ENCODE measurements at regions not wholly inside any gene's neighbourhood (a gene's known extent, or its start where the extent isn't known, plus 50 kb on each side); places are given as distances from the start of the nearest gene placed in this dataset.

- no peak for TF ChIP-seq YY1 (IDR thresholded peaks at IDR 0.05; ENCODE audit: insufficient read depth, insufficient read length)
- no peak for TF ChIP-seq SUZ12 (IDR thresholded peaks at IDR 0.05; ENCODE audit: extremely low read depth, insufficient read depth, insufficient read length)
- no peak for TF ChIP-seq ZNF274 (IDR thresholded peaks at IDR 0.05; ENCODE audit: low read depth, low read length)
Measured at GRCh38 chr11:104442321-104442720, 278.4 kb upstream of the PDGFD start.
